ENCODE measurements at regions not wholly inside any gene's neighbourhood (a gene's known extent, or its start where the extent isn't known, plus 50 kb on each side); places are given as distances from the start of the nearest gene placed in this dataset.
"Not testable (repeated sequence)": the region's sequence is repeated elsewhere in the genome, so short reads cannot be mapped to it uniquely, and the experiment has no call there.

DNA sequence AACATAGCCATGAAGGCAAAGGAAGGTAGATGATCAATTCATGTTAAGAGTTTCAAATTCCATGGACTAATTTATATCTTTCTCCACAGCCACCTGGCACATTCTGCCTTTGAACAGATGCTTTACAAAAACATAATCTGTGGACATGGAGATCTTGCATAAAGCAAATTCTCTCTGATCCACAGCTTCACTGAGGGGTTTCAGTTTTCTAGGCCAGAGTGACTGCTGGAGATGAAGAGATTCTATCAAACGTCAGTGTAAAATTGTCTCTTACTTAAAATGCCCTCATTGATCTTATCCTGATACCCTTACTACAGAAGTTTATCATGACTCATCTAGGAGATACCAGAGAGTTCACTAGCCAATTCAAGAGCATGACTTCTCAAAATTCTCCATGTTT lies 291.6 kb downstream of the DAD1 start:
- no peak for DNase-seq (ENCODE audit: low read depth in 2 of 2)

DNA sequence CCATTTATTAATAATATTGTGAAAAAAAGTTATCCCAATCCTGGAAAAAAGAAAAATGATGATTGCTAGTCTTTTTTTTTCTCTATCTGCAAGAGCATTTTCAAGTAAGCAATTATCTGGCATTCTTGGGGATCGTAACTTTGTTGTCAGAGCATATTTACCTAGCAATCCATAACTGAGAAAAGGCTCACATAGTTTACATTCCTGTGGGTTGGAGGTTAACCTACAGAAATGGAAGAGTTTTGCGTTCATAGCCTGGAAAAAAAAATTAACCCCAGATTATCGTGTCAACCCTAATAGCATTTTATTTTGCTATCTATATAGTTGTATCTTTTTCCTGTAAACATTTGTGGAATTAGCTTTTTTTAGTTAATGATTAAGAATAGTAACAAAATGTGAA lies 292.3 kb downstream of the DAD1 start:
- DNase-seq (ENCODE audit: low read depth in 2 of 2): no peak

DNA sequence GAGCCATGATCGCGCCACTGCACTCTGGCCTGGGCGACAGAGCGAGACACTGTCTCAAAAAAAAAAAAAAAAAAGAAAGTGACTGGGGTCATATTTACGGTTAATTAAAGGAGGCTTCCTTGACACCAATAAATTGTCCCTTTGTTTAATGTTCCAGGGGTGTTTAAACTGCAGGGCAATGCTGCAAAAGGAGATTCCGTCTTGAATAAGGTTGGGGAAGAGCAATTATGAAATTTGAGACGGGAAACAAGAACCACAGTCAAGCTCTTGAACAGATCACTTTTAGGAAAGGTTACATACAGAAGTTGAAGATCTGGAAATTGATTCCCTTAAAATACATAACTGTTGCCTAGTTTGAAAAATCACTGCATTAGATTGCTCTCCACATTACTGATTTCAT lies 292.9 kb downstream of the DAD1 start:
- DNase-seq (ENCODE audit: low read depth in 2 of 2): no peak

DNA sequence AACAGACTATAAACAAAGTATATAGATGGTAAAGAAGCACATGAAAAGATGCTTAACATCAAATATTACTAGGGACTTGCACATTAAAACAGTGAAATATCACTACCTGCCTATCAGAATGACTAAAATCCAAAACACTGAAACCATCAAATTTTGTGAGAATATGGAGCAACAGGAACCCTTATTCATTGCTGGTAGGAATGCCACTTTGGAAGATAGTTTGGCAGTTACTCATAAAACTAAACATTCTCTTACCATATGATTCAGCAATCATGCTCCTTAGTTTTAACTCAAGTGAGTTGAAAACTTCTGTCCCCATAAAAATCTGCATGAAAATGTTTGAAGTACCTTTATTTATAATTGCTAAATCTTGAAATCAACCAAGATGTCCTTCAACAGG lies 297.6 kb downstream of the DAD1 start:
- no peak for DNase-seq (ENCODE audit: low read depth in 2 of 2)

GRCh38 chr14:22289570-22289969 lies 299.5 kb downstream of the DAD1 start:
- no peak for DNase-seq (ENCODE audit: low read depth in 2 of 2)

DNA sequence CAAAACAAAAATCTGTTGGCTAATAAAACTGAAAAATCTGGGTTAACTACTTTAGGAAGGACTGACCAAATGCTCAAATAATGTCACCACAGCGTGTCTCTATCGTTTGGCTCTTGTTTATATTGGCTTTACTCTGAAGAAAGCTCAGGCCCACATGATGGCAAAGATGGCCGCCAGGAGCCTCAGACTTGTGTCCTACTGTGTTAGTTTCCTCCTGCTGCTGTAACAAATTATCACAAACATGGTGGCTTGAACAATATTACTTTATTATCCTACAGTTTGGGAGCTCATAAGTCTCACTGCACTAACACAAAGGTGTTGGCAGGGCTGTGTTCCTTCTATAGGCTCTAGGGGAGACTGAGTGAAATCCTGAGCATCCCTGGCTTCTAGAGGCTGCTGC lies 303.0 kb downstream of the DAD1 start:
- DNase-seq (ENCODE audit: low read depth in 2 of 2): no peak

DNA sequence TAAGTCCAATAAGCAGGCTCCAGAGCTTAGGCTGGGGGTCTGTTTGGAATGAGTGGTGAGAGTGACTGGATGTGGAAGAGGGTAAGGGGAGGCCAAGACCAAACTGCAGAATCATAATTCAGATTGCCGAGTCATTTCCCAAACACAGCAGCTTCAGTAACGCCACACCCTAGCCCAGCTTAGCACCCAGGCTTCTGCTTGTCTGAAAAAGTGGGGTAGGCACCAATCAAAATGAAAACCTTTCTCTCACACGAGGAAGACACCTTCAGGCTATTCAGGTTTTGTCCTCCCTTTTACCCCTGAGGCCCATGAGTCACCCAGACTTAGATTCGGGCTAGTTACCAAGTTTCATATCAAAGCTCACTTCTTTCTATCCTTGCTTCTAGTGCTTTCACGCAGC lies 306.1 kb downstream of the DAD1 start:
- DNase-seq (ENCODE audit: low read depth in 2 of 2): no peak

DNA sequence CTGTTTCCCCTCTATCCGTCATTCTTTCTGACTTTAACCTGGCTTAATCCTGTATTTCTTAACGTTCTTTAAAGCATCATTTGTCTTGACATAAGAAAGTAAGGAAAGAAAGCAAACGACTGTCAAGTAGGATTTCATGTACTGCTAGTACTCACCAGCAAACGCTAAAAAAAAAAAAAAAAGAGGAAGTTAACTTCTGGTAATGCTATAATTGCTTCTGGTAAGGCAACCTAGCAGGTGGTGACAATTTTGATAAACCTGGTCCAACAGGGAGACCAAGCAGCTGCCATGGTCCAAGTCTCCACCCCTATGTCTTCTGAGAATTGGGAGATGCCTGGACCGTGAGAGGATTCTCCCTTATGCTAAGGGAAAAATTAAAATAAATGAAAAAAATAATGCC lies 306.6 kb downstream of the DAD1 start:
- DNase-seq (ENCODE audit: low read depth in 2 of 2): no peak

DNA sequence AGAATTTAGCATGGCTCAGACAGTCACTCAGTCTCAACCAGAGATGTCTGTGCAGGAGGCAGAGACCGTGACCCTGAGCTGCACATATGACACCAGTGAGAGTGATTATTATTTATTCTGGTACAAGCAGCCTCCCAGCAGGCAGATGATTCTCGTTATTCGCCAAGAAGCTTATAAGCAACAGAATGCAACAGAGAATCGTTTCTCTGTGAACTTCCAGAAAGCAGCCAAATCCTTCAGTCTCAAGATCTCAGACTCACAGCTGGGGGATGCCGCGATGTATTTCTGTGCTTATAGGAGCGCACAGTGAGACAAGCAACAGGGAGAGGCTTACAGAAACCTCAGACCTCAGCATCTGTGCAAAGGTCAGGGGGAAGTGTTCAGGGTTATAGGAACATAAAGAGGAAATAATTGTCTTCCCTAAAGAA lies 307.6 kb downstream of the DAD1 start:
- not testable (repeated sequence) for DNase-seq (ENCODE audit: low read depth in 2 of 2)

GRCh38 chr14:22280497-22281316 lies 308.3 kb downstream of the DAD1 start:
- DNase-seq (ENCODE audit: low read depth in 2 of 2): no peak

- no peak for DNase-seq (ENCODE audit: low read depth in 2 of 2)
These were observed 311.9 kb downstream of the DAD1 start for GRCh38 chr14:22276913-22277816.

- DNase-seq (ENCODE audit: low read depth in 2 of 2): no peak
These were observed 316.9 kb downstream of the DAD1 start for GRCh38 chr14:22271838-22272799.

DNA sequence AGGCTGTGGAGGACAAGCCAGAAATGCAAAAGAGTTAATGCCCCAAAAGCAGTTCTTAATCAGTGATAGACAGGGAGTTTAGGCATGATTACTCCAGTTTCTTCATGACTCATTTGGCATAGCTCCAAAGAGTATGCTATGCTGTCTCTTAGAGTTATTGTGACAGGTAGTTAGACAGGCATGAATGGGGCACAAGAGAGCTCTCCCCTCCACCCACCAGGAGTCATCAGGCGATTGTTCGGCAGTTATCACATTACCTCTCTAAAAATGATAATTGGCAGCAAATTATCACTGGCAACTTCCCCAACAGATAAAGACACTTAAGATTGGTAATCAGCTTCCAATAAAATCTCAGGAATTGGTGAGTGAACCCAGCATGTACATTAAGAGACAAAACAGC lies 320.1 kb downstream of the DAD1 start:
- DNase-seq (ENCODE audit: low read depth in 2 of 2): no peak

DNA sequence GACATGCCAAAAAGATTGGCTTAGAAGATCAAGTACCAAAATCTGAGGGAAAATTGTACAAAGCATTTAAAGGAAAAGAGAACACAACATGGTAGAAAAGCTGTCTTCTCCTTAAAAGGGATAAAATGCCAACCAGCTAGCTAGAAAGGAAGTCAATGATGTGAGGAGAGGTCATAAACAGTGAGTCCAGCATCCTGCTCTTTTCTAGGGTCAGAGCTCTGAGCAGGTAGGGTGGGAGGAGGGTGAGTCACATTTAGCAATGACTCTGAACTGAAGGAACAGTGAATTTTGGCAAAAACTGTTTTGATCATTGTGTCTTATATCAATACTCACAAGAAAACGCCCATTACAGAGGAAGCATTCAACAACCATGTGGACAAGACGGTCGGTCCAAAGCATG lies 322.3 kb downstream of the DAD1 start:
- DNase-seq (ENCODE audit: low read depth in 2 of 2): no peak

DNA sequence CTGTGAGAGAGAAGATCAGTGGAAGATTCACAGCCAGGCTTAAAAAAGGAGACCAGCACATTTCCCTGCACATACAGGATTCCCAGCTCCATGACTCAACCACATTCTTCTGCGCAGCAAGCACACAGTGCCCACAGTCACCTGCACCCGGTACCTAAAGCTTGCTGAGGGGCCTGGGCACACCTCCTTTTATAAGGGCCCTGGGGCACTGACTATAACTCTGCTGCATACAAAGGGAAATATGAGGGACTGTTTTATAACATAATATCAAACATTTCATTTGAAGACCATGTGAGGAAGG lies 322.9 kb downstream of the DAD1 start:
- no peak for DNase-seq (ENCODE audit: low read depth in 2 of 2)

DNA sequence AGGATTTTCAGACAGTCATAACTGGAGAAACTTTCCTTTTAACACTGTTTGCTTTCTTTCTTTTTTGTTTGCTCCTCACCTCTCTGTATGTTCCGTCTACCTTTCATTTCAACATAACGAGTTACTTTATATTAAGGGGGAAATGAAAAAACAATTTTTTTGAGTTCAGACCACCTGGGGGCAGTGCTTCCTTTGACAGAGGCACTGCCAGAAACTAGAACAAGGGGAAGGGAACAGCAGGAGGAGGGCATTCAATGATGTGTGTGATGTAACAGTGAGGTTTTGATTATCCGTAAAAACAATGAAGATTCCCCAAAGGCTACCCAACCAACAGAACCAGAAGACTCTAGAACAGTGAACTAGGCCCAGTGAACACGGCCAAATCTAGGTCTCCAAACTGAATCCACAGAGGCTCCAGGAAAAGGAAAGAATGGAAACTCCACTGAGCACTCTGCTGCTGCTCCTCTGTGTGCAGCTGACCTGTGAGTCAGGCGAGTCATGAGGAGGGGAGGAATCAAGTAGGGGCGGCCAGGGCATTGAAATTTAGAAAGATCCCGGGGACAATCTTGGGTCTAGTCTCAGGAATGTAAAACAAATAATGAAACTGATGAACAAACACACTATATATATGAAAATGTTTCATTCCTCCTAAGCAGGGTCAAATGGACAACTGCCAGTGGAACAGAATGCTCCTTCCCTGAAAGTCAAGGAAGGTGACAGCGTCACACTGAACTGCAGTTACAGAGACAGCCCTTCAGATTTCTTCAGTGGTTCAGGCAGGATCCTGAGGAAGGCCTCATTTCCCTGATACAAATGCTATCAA lies 323.5 kb downstream of the DAD1 start:
- no peak for DNase-seq (ENCODE audit: low read depth in 2 of 2)

DNA sequence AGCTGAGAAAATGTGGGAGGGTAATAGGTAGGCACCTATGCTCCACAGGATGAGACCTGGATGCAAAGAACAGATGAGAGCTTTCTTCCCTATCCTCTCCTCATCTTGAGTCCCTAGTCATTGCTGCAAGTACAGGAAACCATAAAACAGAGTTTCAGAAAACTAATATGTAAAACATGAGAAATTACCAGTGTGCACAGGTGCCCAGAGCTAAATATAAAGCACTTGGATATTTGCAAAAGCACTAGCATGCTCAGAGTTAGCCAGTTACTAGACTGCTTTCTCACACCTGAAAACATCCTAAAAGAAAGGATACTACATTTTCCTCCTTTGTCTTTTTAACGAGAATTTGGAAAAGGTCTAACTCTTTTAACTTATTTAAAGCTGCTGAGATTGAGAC lies 324.3 kb downstream of the DAD1 start:
- no peak for DNase-seq (ENCODE audit: low read depth in 2 of 2)

- no peak for DNase-seq (ENCODE audit: low read depth in 2 of 2)
These were observed 325.1 kb downstream of the DAD1 start for GRCh38 chr14:22263961-22264360.

GRCh38 chr14:22262881-22263280 lies 326.1 kb downstream of the DAD1 start:
- DNase-seq (ENCODE audit: low read depth in 2 of 2): no peak

- no peak for DNase-seq (ENCODE audit: low read depth in 2 of 2)
These were observed 333.7 kb downstream of the DAD1 start for GRCh38 chr14:22255017-22255950.

Data from stimulated activated CD8-positive, alpha-beta memory T cell treated with anti-CD3 and anti-CD28 coated beads, Interleukin-2, amount 100 ng/mL, for 48 hours (primary cell).